Panc1 (cell line): ENCODE measurements at regions not wholly inside any gene's neighbourhood (a gene's known extent, or its start where the extent isn't known, plus 50 kb on each side); places are given as distances from the start of the nearest gene placed in this dataset.

Experiments
- CTCF ChIP-seq: fragments of 450-650 bp; IDR thresholded peaks from 2 replicates; pipeline ENCODE4 v1.5.1; 2017; ENCODE audit warnings: mild to moderate bottlenecking
- POLR2AphosphoS5 ChIP-seq: IDR thresholded peaks from 2 replicates; pipeline ENCODE4 v1.6.1; 2012; ENCODE audit warnings: mild to moderate bottlenecking, low read depth, low read length, moderate library complexity
- REST ChIP-seq, 2 experiments: IDR thresholded peaks; 2 replicates each; pipeline ENCODE4 v1.6.1; 2011 to 2012; ENCODE audit warnings: low read depth in 2 of 2, control low read depth in 1 of 2, low read length in 1 of 2, mild to moderate bottlenecking in 1 of 2, moderate library complexity in 1 of 2; ENCODE audit not compliant: insufficient read depth in 1 of 2
- SIN3A ChIP-seq: IDR thresholded peaks from 2 replicates; pipeline ENCODE4 v1.6.1; 2012; ENCODE audit warnings: low read depth, mild to moderate bottlenecking, low read length, moderate library complexity, borderline replicate concordance; ENCODE audit not compliant: insufficient read depth
- TCF7L2 ChIP-seq: IDR thresholded peaks from 2 replicates; pipeline ENCODE4 v1.6.1; 2011; ENCODE audit warnings: mild to moderate bottlenecking, low read depth, low read length, inconsistent platforms

DNA sequence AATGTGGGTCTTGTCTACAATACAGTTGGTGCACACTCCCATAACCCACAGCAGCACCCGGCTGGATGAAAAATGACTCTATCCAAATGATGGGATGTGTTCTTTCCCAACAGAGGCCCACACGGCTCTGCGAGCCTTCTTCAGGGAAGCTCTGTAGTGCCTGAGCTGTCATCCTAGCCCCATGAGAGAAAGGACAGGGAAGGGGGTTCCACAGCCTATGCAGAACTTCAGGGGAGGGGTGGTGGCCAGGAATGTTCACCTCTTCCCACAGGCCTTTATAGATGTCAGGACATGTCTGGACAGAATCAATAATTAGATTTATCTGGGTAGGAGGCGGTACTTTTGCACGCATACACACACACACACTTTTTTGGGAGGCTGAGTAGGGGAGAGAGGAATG lies 109.0 kb downstream of the JCAD start:
- TF ChIP-seq CTCF (no peak), POLR2AphosphoS5 (no peak), SIN3A (no peak), REST (IDR thresholded peaks at IDR 0.05; ENCODE audit: insufficient read depth in 1 of 2, low read depth in 2 of 2, low read length in 1 of 2) (no peak), TCF7L2 (no peak)
